NOMO-1 (cell line): ENCODE measurements at regions not wholly inside any gene's neighbourhood (a gene's known extent, or its start where the extent isn't known, plus 50 kb on each side); places are given as distances from the start of the nearest gene placed in this dataset.
A peak's percentile ranks its signal among the peaks of the same experiment; 100 is the strongest.
"Not testable (repeated sequence)": the region's sequence is repeated elsewhere in the genome, so short reads cannot be mapped to it uniquely, and the experiment has no call there.

ENCODE experiments used
- DNase-seq, 2 experiments: peaks; one replicate each; lab custom pipeline; 2025; ENCODE audit not compliant: unreplicated experiment in 2 of 2; lab: John Stamatoyannopoulos, UW

DNA sequence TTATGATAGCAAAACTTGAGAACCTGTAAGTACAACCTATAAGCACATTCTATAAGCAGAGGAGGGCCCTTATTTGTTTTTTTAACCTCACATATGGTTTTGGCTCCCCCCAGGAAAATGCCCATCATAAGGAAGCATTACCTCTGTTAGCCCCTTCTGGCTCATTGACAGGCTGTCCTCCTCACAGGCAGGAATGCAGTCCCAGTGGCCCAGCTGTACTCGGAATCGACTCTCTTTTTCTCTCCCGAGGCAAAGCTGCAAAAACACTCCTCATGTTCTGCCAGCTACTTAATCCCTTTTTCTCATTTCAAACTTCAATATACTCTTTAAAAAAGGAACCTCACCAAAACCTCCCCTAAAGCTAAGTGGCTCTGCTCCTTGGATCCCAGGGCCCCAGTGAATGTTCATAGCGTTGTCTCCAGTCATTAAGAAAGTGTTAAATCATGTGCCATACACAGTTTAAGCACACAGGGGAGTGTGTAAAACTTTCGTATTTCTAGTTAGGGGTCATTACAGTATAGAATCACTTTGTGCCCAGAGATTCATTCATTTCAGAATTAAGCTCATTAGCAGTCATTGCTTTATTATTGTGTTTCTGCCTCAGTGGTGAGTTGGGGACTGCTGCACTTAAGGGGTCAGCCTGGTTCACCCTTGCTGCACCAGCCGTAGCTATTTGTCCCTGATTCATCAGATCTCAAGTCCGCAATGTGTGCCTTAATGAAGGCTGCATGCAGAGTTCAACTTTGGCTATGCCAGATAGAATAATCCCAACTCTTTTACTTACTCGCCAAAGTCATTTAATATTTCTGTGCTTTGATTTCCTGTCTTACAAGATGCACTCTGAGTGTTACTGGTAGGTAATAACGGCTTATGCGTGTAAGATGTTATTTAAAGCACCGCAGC lies 57.6 kb downstream of the JRKL start:
- DNase-seq: no peak

DNA sequence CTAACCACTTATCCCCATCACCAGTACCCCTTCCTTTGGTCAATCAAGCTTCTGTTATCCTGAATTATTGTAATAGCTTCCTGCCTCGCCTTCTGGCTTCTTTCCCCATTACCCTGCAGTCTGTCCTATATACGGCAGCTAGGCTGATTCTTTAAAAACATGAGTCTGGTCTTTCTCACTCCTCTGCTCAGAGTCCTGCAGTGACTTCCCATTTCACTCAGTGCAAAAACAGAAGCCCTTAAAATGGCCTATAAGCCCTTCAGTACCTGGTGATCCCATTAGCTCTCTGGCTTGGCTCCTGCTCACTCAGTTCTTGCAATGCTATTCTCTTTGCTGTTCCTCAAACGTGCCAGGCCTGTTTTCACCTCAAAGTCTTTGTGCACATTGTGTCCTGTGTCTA lies 58.4 kb downstream of the JRKL start:
- no peak for DNase-seq

- no peak for DNase-seq
Observed at GRCh38 chr11:96456111-96456510, 66.3 kb downstream of the JRKL start.

DNA sequence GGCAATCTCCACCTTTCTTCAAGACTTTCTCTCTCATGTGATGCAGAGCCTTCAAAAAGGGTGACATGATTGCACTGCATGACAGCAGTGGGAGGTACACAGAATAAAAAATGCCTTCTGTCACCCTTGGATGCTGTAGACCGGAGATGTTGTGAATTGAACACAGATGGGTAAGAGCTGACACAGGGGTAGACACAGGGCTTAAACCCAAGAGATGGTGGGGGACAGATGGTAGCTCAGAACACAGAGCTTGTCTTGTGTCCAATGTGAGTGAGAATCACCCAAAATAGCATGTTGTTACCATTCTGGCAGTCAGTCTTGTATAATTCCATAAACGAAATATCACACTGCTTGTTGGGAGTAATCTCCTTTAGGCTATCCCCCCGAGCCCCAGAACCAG lies 69.9 kb downstream of the JRKL start:
- no peak for DNase-seq

GRCh38 chr11:96461871-96462270 lies 72.1 kb downstream of the JRKL start:
- DNase-seq: no peak

DNA sequence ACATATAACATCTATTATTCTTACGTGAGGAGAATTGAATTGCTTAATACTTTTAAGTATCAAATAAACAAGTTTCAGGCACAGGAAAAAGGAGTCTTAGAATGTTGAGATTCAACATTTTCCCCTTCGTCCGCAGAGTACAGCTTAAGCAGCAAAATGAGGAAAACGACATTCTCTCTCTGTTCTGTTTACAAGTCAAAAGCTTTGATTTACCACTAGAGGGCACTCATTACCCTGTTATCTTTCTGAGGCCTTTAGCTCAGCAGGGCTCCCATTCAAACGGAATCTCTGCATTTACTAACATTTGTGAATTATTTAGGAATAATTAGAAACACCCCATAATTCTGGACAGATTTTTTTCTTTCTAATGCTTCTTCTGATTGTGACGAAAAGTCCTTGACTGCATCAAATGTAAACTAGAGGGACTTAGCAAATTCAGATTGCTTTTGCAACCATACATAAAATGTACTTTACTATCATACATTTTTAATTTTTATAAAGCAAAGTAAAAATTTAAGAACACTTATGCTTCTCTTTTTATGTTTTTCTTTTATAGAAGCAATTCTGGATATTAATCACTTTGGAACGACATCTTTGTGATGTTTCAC lies 75.0 kb downstream of the JRKL start:
- peak; percentile 65 to 79 for DNase-seq

DNA sequence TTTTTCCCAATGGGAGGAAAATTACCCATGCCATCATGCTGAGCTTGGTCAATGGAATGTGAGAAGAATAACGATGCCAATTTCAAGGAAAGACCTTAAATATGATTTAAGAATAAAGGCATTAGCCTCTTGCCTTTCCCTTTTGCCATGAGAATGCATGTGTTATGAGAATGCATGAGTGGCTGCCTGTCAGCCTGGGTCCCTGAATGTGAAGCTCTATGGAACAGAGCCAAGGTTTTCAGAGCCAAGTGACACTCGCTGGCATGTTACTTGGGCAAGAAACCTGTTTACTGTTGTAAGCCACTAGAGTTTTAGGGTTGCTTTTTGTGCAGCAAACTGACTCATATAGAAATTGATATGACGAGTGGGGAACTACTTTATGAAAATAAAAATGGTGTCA lies 75.7 kb downstream of the JRKL start:
- no peak for DNase-seq

- no peak for DNase-seq
Observed at GRCh38 chr11:96466607-96467006, 76.8 kb downstream of the JRKL start.

DNA sequence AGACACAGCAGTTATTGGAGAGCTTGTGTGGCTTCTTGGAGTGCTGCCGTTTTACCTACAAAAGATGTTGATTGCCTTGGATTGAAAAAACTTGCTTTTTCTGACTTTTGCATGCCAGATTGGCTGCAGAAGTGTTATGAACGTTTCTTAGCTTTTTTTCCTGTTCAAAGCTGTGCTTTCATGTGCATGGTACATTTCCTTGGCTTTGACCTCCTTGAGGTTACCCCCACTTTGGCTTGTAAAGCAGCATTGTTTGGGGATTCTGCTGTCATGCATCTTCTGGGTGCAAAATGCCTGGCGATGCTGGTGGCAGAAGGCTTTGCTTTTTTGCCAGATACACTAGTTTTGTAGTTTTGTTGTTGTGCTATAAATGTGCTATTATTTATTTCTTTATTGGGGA lies 80.0 kb downstream of the JRKL start:
- DNase-seq: no peak

GRCh38 chr11:96470521-96470920 lies 80.7 kb downstream of the JRKL start:
- no peak for DNase-seq

DNA sequence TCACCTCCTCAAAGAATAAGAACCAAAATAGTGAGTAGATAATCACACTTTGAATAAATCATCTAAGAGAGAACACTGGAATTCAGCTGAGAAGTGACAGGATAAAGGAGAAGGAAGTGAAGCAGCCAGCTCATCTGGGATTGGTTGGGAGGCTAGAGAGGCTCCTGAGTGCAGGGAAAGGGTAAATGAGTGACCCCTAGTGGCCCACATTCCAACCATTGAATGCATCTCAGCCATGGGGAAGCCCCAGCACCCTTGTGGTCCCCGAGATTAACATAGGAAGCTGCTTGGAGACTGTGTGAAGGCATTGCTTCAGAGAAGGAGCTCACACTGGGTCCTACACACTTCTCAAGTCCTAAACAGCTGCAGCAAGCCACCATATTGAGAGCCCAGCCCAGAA lies 82.3 kb downstream of the JRKL start:
- no peak for DNase-seq

GRCh38 chr11:96474263-96474662 lies 84.5 kb downstream of the JRKL start:
- DNase-seq: no peak

- no peak for DNase-seq
Observed at GRCh38 chr11:96481204-96481603, 91.4 kb downstream of the JRKL start.

DNA sequence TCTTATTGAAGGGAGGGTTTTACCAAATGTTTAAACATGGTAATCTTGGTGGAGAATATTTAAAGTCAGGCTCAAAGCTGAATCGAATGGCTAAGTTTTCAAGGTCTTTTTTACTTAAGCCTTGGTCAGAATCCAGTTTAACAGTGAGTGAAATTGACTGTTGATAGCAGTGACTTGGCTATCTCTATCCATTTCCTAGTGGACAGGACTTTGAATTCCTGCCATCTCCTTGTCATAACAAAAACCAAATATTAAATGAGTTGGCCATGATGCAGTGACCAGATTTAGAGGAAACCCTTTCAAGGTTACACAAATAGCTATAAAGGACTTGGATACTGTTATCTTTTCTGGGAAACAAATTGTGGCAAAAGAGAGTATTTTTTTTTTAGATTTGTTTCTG lies 92.0 kb downstream of the JRKL start:
- DNase-seq: no peak

- no peak for DNase-seq
Observed at GRCh38 chr11:96482193-96482592, 92.4 kb downstream of the JRKL start.

GRCh38 chr11:96483374-96483955 lies 93.7 kb downstream of the JRKL start:
- DNase-seq: no peak

- no peak for DNase-seq
Observed at GRCh38 chr11:96484361-96484760, 94.5 kb downstream of the JRKL start.

GRCh38 chr11:96486890-96487611 lies 97.2 kb downstream of the JRKL start:
- no peak for DNase-seq

DNA sequence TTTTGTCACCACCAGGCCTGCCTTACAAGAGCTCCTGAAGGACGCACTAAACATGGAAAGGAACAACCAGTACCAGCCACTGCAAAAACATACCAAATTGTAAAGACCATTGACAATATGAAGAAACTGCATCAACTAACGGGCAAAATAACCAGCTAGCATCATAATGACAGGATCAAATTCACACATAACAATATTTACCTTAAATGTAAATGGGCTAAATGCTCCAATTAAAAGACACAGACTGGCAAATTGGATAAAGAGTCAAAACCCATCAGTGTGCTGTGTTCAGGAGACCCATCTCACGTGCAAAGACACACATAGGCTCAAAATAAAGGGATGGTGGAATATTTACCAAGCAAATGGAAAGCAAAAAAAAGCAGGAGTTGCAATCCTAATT lies 99.1 kb downstream of the JRKL start:
- not testable (repeated sequence) for DNase-seq

GRCh38 chr11:96500440-96500839 lies 110.6 kb downstream of the JRKL start:
- no peak for DNase-seq

GRCh38 chr11:96506041-96506440 lies 116.2 kb downstream of the JRKL start:
- no peak for DNase-seq
